H9 (cell line): ENCODE measurements at regions not wholly inside any gene's neighbourhood (a gene's known extent, or its start where the extent isn't known, plus 50 kb on each side); places are given as distances from the start of the nearest gene placed in this dataset.

Experiments used
- DNase-seq: peaks from one replicate; pipeline ENCODE4 v3.0.0-alpha.2; 2017
- H2AFZ ChIP-seq: one replicate; pipeline ENCODE4 v1.6.1; 2013; ENCODE audit warnings: mild to moderate bottlenecking, low read length, control low read depth, moderate library complexity
- H2AK5ac ChIP-seq: 2 replicates; pipeline ENCODE4 v1.6.1; 2013; ENCODE audit warnings: low read length, control low read depth, mixed read lengths; ENCODE audit not compliant: insufficient read length
- H2BK120ac ChIP-seq: one replicate; pipeline ENCODE4 v1.6.1; 2013; ENCODE audit warnings: low read depth, mild to moderate bottlenecking, low read length, control low read depth, inconsistent platforms; ENCODE audit not compliant: poor library complexity, severe bottlenecking
- H2BK12ac ChIP-seq: 2 replicates; pipeline ENCODE4 v1.6.1; 2013; ENCODE audit warnings: low read length, control low read depth, mixed read lengths, low read depth; ENCODE audit not compliant: insufficient read length
- H2BK15ac ChIP-seq: 2 replicates; pipeline ENCODE4 v1.6.1; 2013; ENCODE audit warnings: low read depth, low read length, control low read depth
- H2BK20ac ChIP-seq: one replicate; pipeline ENCODE4 v1.6.1; 2013; ENCODE audit warnings: low read depth, mild to moderate bottlenecking, low read length, control low read depth, inconsistent platforms; ENCODE audit not compliant: poor library complexity, severe bottlenecking
- H2BK5ac ChIP-seq: 2 replicates; pipeline ENCODE4 v1.6.1; 2013; ENCODE audit warnings: low read length, control low read depth, mixed read lengths; ENCODE audit not compliant: insufficient read length
- H3K14ac ChIP-seq: 2 replicates; pipeline ENCODE4 v1.6.1; 2013; ENCODE audit warnings: low read length, control low read depth; ENCODE audit not compliant: insufficient read depth
- H3K18ac ChIP-seq: 2 replicates; pipeline ENCODE4 v1.6.1; 2013; ENCODE audit warnings: low read depth, mild to moderate bottlenecking, mixed read lengths, low read length, control low read depth; ENCODE audit not compliant: insufficient read length
- H3K23ac ChIP-seq: 2 replicates; pipeline ENCODE4 v1.6.1; 2013; ENCODE audit warnings: low read length, control low read depth, mixed read lengths, low read depth; ENCODE audit not compliant: insufficient read length
- H3K23me2 ChIP-seq: 2 replicates; pipeline ENCODE4 v1.6.1; 2013; ENCODE audit warnings: low read depth, mild to moderate bottlenecking, mixed read lengths, low read length, control low read depth; ENCODE audit not compliant: insufficient read length, poor library complexity, severe bottlenecking
- H3K27ac ChIP-seq: 2 replicates; pipeline ENCODE4 v1.5.1; 2013; ENCODE audit warnings: low read length, control low read depth, mixed read lengths, low read depth; ENCODE audit not compliant: insufficient read length
- H3K27me3 ChIP-seq: 2 replicates; pipeline ENCODE4 v1.6.1; 2013; ENCODE audit warnings: low read length, control low read depth, inconsistent platforms; ENCODE audit not compliant: insufficient read depth
- H3K4ac ChIP-seq: 2 replicates; pipeline ENCODE4 v1.6.1; 2013; ENCODE audit warnings: low read depth, mild to moderate bottlenecking, control low read depth, inconsistent platforms, low read length, moderate library complexity
- H3K4me1 ChIP-seq: 2 replicates; pipeline ENCODE4 v1.6.1; 2013; ENCODE audit warnings: low read length, control low read depth, inconsistent platforms; ENCODE audit not compliant: insufficient read depth
- H3K4me2 ChIP-seq: 2 replicates; pipeline ENCODE4 v1.6.1; 2013; ENCODE audit warnings: low read length, control low read depth, mixed read lengths; ENCODE audit not compliant: insufficient read length, insufficient read depth
- H3K56ac ChIP-seq: 2 replicates; pipeline ENCODE4 v1.6.1; 2013; ENCODE audit warnings: low read depth, mild to moderate bottlenecking, mixed read lengths, low read length, control low read depth; ENCODE audit not compliant: insufficient read length
- H3K79me1 ChIP-seq: 2 replicates; pipeline ENCODE4 v1.6.1; 2013; ENCODE audit warnings: low read depth, mild to moderate bottlenecking, moderate library complexity, low read length, control low read depth, inconsistent platforms; ENCODE audit not compliant: insufficient read depth, poor library complexity, severe bottlenecking
- H3K79me2 ChIP-seq: 2 replicates; pipeline ENCODE4 v1.6.1; 2013; ENCODE audit warnings: low read length, control low read depth, inconsistent platforms; ENCODE audit not compliant: insufficient read depth
- H3K9ac ChIP-seq: 2 replicates; pipeline ENCODE4 v1.6.1; 2013; ENCODE audit warnings: low read length, control low read depth, mixed read lengths; ENCODE audit not compliant: insufficient read length; ENCODE audit errors: extremely low read depth
- H3K9me3 ChIP-seq: one replicate; pipeline ENCODE4 v1.6.1; 2013; ENCODE audit warnings: low read depth, low read length, inconsistent platforms; ENCODE audit not compliant: control insufficient read depth
- H3T11ph ChIP-seq: one replicate; pipeline ENCODE4 v1.6.1; 2013; ENCODE audit warnings: mild to moderate bottlenecking, low read length, control low read depth, inconsistent platforms
- H4K20me1 ChIP-seq: one replicate; pipeline ENCODE4 v1.6.1; 2013; ENCODE audit not compliant: control insufficient read depth, insufficient read length, insufficient read depth
- H4K5ac ChIP-seq: 2 replicates; pipeline ENCODE4 v1.6.1; 2013; ENCODE audit warnings: low read depth, mild to moderate bottlenecking, mixed read lengths, low read length, control low read depth; ENCODE audit not compliant: insufficient read length
- H4K8ac ChIP-seq: replicated peaks from 2 replicates; pipeline ENCODE4 v1.6.1; 2013; ENCODE audit warnings: low read length, control low read depth, mixed read lengths, low read depth; ENCODE audit not compliant: insufficient read length
- H4K91ac ChIP-seq: 2 replicates; pipeline ENCODE4 v1.6.1; 2013; ENCODE audit warnings: low read depth, mild to moderate bottlenecking, moderate library complexity, mixed read lengths, low read length, control low read depth; ENCODE audit not compliant: insufficient read length
- H3K27ac Mint-ChIP-seq, 3 experiments: 2 replicates in 2 of 3; 3 replicates in 1 of 3; pipeline ENCODE4 v1.8.0; 2020 to 2021; ENCODE audit warnings: mixed read lengths in 3 of 3, mild to moderate bottlenecking in 1 of 3, moderate library complexity in 1 of 3
- H3K27me3 Mint-ChIP-seq: 2 replicates; pipeline ENCODE4 v1.8.0; 2021; ENCODE audit warnings: low read depth, mild to moderate bottlenecking, moderate library complexity, mixed read lengths
- H3K36me3 Mint-ChIP-seq, 3 experiments: 2 replicates in 2 of 3; 3 replicates in 1 of 3; pipeline ENCODE4 v1.8.0; 2020 to 2021; ENCODE audit warnings: low read depth in 3 of 3, mixed read lengths in 3 of 3; ENCODE audit not compliant: insufficient read depth in 1 of 3
- H3K4me1 Mint-ChIP-seq, 2 experiments: 2 replicates each; pipeline ENCODE4 v1.8.0; 2020; ENCODE audit warnings: mixed read lengths in 2 of 2
- H3K4me3 Mint-ChIP-seq, 2 experiments: 2 replicates in 1 of 2; 3 replicates in 1 of 2; pipeline ENCODE4 v1.8.0; 2020 to 2021; ENCODE audit warnings: mild to moderate bottlenecking in 2 of 2, mixed read lengths in 2 of 2, moderate library complexity in 1 of 2
- H3K9me3 Mint-ChIP-seq, 2 experiments: 2 replicates in 1 of 2; 3 replicates in 1 of 2; pipeline ENCODE4 v1.8.0; 2020; ENCODE audit warnings: mild to moderate bottlenecking in 2 of 2, mixed read lengths in 2 of 2, moderate library complexity in 1 of 2
- WGBS: extraction: QIAGEN DNeasy Blood & Tissue Kit; methylation state at CpG from one replicate; pipeline ENCODE4 v1.1.7; 2013; ENCODE audit warnings: missing lambda C conversion rate, low lambda C conversion rate, mixed read lengths; ENCODE audit not compliant: insufficient read length; ENCODE audit errors: extremely low coverage; 5-methylcytosine and 5-hydroxymethylcytosine counted together
- TF ChIP-seq, protein P1 (sequence below): fragments of 200-600 bp; sonication (generic); conservative IDR thresholded peaks from 3 replicates; pipeline ENCODE4 v1.8.0; 2021; ENCODE audit warnings: antibody characterized with exemption, mild to moderate bottlenecking

DNA sequence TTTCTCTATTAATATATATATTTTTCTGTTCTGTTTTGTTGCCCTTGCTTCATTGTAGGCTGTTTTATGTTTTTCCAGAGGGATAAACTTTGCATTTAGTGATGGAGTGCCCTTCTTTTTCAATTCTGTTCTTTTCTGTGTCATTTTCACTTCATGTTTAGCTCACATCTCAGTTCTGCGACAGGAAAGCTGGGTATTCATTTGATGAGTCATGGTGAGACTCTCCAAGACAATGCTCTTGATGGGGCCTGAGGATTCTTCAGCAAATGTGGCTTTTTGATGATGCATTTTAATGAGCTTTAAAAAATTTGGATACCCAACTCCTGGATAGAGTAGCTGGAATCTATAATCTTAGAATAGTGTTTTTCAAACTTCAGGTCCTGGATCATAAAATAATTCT, 56.5 kb upstream of the SPATA31D4 start:
- Histone ChIP-seq H4K20me1 (no peaks in the 10 kb centered on the region), H2AK5ac (no peak overlapping the region), H4K8ac (no peak overlapping the region), H3K23me2 (no peaks in the 10 kb centered on the region), H3K9me3 (no peaks in the 10 kb centered on the region), H3K23ac (no peak overlapping the region), H3K14ac (no peak overlapping the region), H3K4me1 (no peaks in the 10 kb centered on the region; the same call in 1 of the 2 replicates), H3K9ac (no peak overlapping the region), H2BK12ac (no peak overlapping the region), H3K79me2 (no peaks in the 10 kb centered on the region), H2BK5ac (no peak overlapping the region), H2BK20ac (no peak overlapping the region), H3T11ph (no peak overlapping the region), H3K27ac (no peak overlapping the region), H2BK15ac (no peak overlapping the region), H4K91ac (no peak overlapping the region), H3K79me1 (no peaks in the 10 kb centered on the region), H3K27me3 (no peaks in the 10 kb centered on the region), H3K4me2 (no peak overlapping the region), H4K5ac (no peak overlapping the region), H3K18ac (no peak overlapping the region), H2AFZ (peak overlapping the region; percentile 32), H2BK120ac (no peak overlapping the region), H3K4ac (no peak overlapping the region), H3K56ac (no peak overlapping the region)
- no peaks in the 10 kb centered on the region; a peak in 2 of 7 replicates for H3K36me3 Mint-ChIP-seq
- peaks cover 4 to 5% of the 10 kb centered on the region in 2 experiments for H3K4me1 Mint-ChIP-seq
- H3K4me3 Mint-ChIP-seq, result no peak overlapping the region
- no CpG with 5 or more reads among the region's 1 CpG for WGBS
- no peaks in the 10 kb centered on the region for H3K27me3 Mint-ChIP-seq
- no peak for DNase-seq
- H3K27ac Mint-ChIP-seq, result peak overlapping the region in 2 of 3 experiments; percentile 50 to 62; a peak in 3 of 7 replicates
- no peaks in the 10 kb centered on the region; a peak in 2 of 5 replicates for H3K9me3 Mint-ChIP-seq
- TF ChIP-seq, protein P1, sequence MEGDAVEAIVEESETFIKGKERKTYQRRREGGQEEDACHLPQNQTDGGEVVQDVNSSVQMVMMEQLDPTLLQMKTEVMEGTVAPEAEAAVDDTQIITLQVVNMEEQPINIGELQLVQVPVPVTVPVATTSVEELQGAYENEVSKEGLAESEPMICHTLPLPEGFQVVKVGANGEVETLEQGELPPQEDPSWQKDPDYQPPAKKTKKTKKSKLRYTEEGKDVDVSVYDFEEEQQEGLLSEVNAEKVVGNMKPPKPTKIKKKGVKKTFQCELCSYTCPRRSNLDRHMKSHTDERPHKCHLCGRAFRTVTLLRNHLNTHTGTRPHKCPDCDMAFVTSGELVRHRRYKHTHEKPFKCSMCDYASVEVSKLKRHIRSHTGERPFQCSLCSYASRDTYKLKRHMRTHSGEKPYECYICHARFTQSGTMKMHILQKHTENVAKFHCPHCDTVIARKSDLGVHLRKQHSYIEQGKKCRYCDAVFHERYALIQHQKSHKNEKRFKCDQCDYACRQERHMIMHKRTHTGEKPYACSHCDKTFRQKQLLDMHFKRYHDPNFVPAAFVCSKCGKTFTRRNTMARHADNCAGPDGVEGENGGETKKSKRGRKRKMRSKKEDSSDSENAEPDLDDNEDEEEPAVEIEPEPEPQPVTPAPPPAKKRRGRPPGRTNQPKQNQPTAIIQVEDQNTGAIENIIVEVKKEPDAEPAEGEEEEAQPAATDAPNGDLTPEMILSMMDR, result no peak
